GM23338 (cell line): ENCODE measurements at regions not wholly inside any gene's neighbourhood (a gene's known extent, or its start where the extent isn't known, plus 50 kb on each side); places are given as distances from the start of the nearest gene placed in this dataset.

Experiments
- ATAC-seq: fragments of 200-7000 bp; cut with Tn5 transposase; 3 replicates; pipeline ENCODE4 v1.9.1; 2020
- DNase-seq: peaks from one replicate; pipeline ENCODE4 v3.0.0-alpha.2; 2015; ENCODE audit warnings: low spot score
- H2AFZ ChIP-seq: fragments of 200-600 bp; sonication (generic); 2 replicates; pipeline ENCODE4 v1.8.0; 2016; ENCODE audit warnings: antibody characterized with exemption, mild to moderate bottlenecking, moderate library complexity
- H3F3A ChIP-seq: fragments of 200-600 bp; sonication (generic); replicated peaks from 2 replicates; pipeline ENCODE4 v1.8.0; 2017; ENCODE audit warnings: antibody characterized with exemption, mixed run types, low read depth
- H3K27ac ChIP-seq: fragments of 200-600 bp; sonication (generic); 2 replicates; pipeline ENCODE4 v1.6.1; 2016; ENCODE audit warnings: low read depth
- H3K27me3 ChIP-seq: fragments of 200-600 bp; sonication (generic); 2 replicates; pipeline ENCODE4 v1.8.0; 2016; ENCODE audit warnings: mild to moderate bottlenecking, mixed run types, moderate library complexity; ENCODE audit not compliant: insufficient read depth
- H3K36me3 ChIP-seq: fragments of 200-600 bp; sonication (generic); 2 replicates; pipeline ENCODE4 v1.8.0; 2016; ENCODE audit warnings: mild to moderate bottlenecking; ENCODE audit not compliant: insufficient read depth
- H3K4me1 ChIP-seq: fragments of 200-600 bp; sonication (generic); 2 replicates; pipeline ENCODE4 v1.8.0; 2016; ENCODE audit warnings: mild to moderate bottlenecking, moderate library complexity; ENCODE audit not compliant: insufficient read depth
- H3K4me2 ChIP-seq: fragments of 200-600 bp; sonication (generic); 2 replicates; pipeline ENCODE4 v1.7.1; 2017; ENCODE audit warnings: mixed run types
- H3K4me3 ChIP-seq: fragments of 200-600 bp; sonication (generic); 2 replicates; pipeline ENCODE4 v1.6.1; 2016; ENCODE audit warnings: mixed run types
- H3K79me2 ChIP-seq: fragments of 200-600 bp; sonication (generic); replicated peaks from 2 replicates; pipeline ENCODE4 v1.8.0; 2017; ENCODE audit warnings: mild to moderate bottlenecking; ENCODE audit not compliant: insufficient read depth
- H3K9me2 ChIP-seq: fragments of 200-600 bp; sonication (generic); 2 replicates; pipeline ENCODE4 v1.8.0; 2017; ENCODE audit not compliant: insufficient read depth
- H4K20me1 ChIP-seq: fragments of 200-600 bp; sonication (generic); replicated peaks from 2 replicates; pipeline ENCODE4 v1.8.0; 2017; ENCODE audit warnings: mild to moderate bottlenecking; ENCODE audit not compliant: insufficient read depth
- H3K27ac Mint-ChIP-seq: 2 replicates; pipeline ENCODE4 v1.8.0; 2020; ENCODE audit warnings: inconsistent platforms, mild to moderate bottlenecking, moderate library complexity, mixed read lengths
- H3K27me3 Mint-ChIP-seq: 3 replicates; pipeline ENCODE4 v1.8.0; 2022; ENCODE audit warnings: low read depth, mild to moderate bottlenecking, moderate library complexity, mixed read lengths, inconsistent platforms; ENCODE audit not compliant: insufficient read depth, poor library complexity
- H3K36me3 Mint-ChIP-seq: 3 replicates; pipeline ENCODE4 v1.8.0; 2021; ENCODE audit warnings: low read depth, mild to moderate bottlenecking, inconsistent platforms, moderate library complexity, mixed read lengths
- H3K4me1 Mint-ChIP-seq: 3 replicates; pipeline ENCODE4 v1.8.0; 2020; ENCODE audit warnings: mild to moderate bottlenecking, inconsistent platforms, mixed read lengths
- H3K4me3 Mint-ChIP-seq: 3 replicates; pipeline ENCODE4 v1.8.0; 2021; ENCODE audit warnings: moderate library complexity, mild to moderate bottlenecking, inconsistent platforms, mixed read lengths
- H3K9me3 Mint-ChIP-seq: 3 replicates; pipeline ENCODE4 v1.8.0; 2020; ENCODE audit warnings: moderate library complexity, mild to moderate bottlenecking, inconsistent platforms, mixed read lengths
- CTCF ChIP-seq, 2 experiments: fragments of 200-600 bp in 1 of 2; sonication (generic) in 1 of 2; conservative IDR thresholded peaks; 2 replicates each; pipeline versions ENCODE4 v1.5.1 to v1.6.1; 2016 to 2017; ENCODE audit warnings: antibody characterized with exemption in 2 of 2, low read depth in 2 of 2, mild to moderate bottlenecking in 2 of 2, moderate library complexity in 1 of 2
- ETS1 ChIP-seq: IDR thresholded peaks from 2 replicates; pipeline ENCODE4 v1.6.1; 2016; ENCODE audit warnings: antibody characterized with exemption
- EZH2phosphoT487 ChIP-seq: fragments of 200-600 bp; sonication (generic); IDR thresholded peaks from one replicate; pipeline ENCODE4 v1.8.1; 2018; ENCODE audit warnings: antibody characterized with exemption; ENCODE audit not compliant: unreplicated experiment
- ZNF331 ChIP-seq: fragments of 250-450 bp; sonication (Bioruptor Pico); IDR thresholded peaks from 2 replicates; pipeline ENCODE4 v1.5.0; 2020; ENCODE audit warnings: low read depth, mild to moderate bottlenecking, moderate library complexity

- Mint-ChIP-seq H3K9me3 (no peaks in the 10 kb centered on the region), H3K4me1 (no peaks in the 10 kb centered on the region), H3K27ac (no peak overlapping the region), H3K4me3 (no peak overlapping the region), H3K27me3 (no peaks in the 10 kb centered on the region), H3K36me3 (no peaks in the 10 kb centered on the region)
- H3F3A ChIP-seq = no peaks in the 10 kb centered on the region
- ATAC-seq (no peak), DNase-seq (no peak)
- H3K4me3 ChIP-seq = no peak overlapping the region
- no peaks in the 10 kb centered on the region for H3K79me2 ChIP-seq
- H3K9me2 ChIP-seq = peaks cover 7% of the 10 kb centered on the region; the same call in 1 of the 2 replicates
- no peaks in the 10 kb centered on the region for H3K36me3 ChIP-seq
- no peak overlapping the region for H3K27ac ChIP-seq
- TF ChIP-seq ZNF331 (CRISPR knock-in tag) = no peak
- no peaks in the 10 kb centered on the region for H4K20me1 ChIP-seq
- H2AFZ ChIP-seq = no peak overlapping the region
- no peaks in the 10 kb centered on the region for H3K27me3 ChIP-seq
- H3K4me1 ChIP-seq = no peaks in the 10 kb centered on the region
- no peak overlapping the region for H3K4me2 ChIP-seq
Measured at GRCh38 chr20:52346797-52347196, 155.2 kb upstream of the ZFP64 start.

GRCh38 chr20:52342913-52343312 is 151.3 kb upstream of the ZFP64 start:
- Mint-ChIP-seq H3K27ac (no peak overlapping the region), H3K36me3 (no peaks in the 10 kb centered on the region; the same call in 2 of the 3 replicates), H3K4me3 (no peak overlapping the region), H3K27me3 (peaks cover 5% of the 10 kb centered on the region), H3K9me3 (0 out of 3 replicates have a peak, but pooled peaks cover 2% of the 10 kb centered on the region), H3K4me1 (no peaks in the 10 kb centered on the region)
- no peak overlapping the region for H3K4me3 ChIP-seq
- ATAC-seq = no peak
- H3K36me3 ChIP-seq = no peaks in the 10 kb centered on the region
- no peaks in the 10 kb centered on the region for H3K4me1 ChIP-seq
- peaks cover 3% of the 10 kb centered on the region; the same call in 1 of the 2 replicates for H3K9me2 ChIP-seq
- no peak overlapping the region for H3K27ac ChIP-seq
- no peak overlapping the region for H2AFZ ChIP-seq
- no peak for DNase-seq
- H3K4me2 ChIP-seq = no peak overlapping the region
- peak in 1 of 2 experiments; percentile 15; a peak in 2 of 4 replicates for TF ChIP-seq CTCF (conservative IDR thresholded peaks at IDR 0.05; ENCODE audit: low read depth in 2 of 2)
- no peak for TF ChIP-seq ETS1
- no peaks in the 10 kb centered on the region for H3K27me3 ChIP-seq
- no peaks in the 10 kb centered on the region for H3F3A ChIP-seq
- no peaks in the 10 kb centered on the region for H4K20me1 ChIP-seq
- H3K79me2 ChIP-seq = no peaks in the 10 kb centered on the region

GRCh38 chr20:52340036-52340634 is 148.6 kb upstream of the ZFP64 start:
- Histone ChIP-seq H3K4me2 (no peak overlapping the region), H2AFZ (peak overlapping the region; percentile 61; the same call in 1 of the 2 replicates), H3K27me3 (no peaks in the 10 kb centered on the region), H3K27ac (no peak overlapping the region), H3K79me2 (no peaks in the 10 kb centered on the region), H3K4me1 (no peaks in the 10 kb centered on the region), H4K20me1 (no peaks in the 10 kb centered on the region), H3K36me3 (no peaks in the 10 kb centered on the region; the same call in 1 of the 2 replicates), H3K9me2 (no peaks in the 10 kb centered on the region; the same call in 1 of the 2 replicates), H3K4me3 (no peak overlapping the region), H3F3A (no peaks in the 10 kb centered on the region)
- peaks cover 3% of the 10 kb centered on the region; the same call in 1 of the 3 replicates for H3K9me3 Mint-ChIP-seq
- DNase-seq (peak; percentile 34), ATAC-seq (no peak)
- no peaks in the 10 kb centered on the region; the same call in 2 of the 3 replicates for H3K36me3 Mint-ChIP-seq
- H3K27ac Mint-ChIP-seq = no peak overlapping the region
- no peak for TF ChIP-seq EZH2phosphoT487
- H3K27me3 Mint-ChIP-seq = peaks cover 7% of the 10 kb centered on the region
- no peaks in the 10 kb centered on the region for H3K4me1 Mint-ChIP-seq
- no peak overlapping the region; the same call in 2 of the 3 replicates for H3K4me3 Mint-ChIP-seq
